Testis (tissue), 2 donors: ENCODE measurements at regions not wholly inside any gene's neighbourhood (a gene's known extent, or its start where the extent isn't known, plus 50 kb on each side); places are given as distances from the start of the nearest gene placed in this dataset.
"Not testable (repeated sequence)": the region's sequence is repeated elsewhere in the genome, so short reads cannot be mapped to it uniquely, and the experiment has no call there.

Experiments used
- POLR2A ChIP-seq: fragments of 450-650 bp; IDR thresholded peaks from one replicate; pipeline ENCODE4 v1.6.1; 2017; ENCODE audit warnings: antibody characterized with exemption, mild to moderate bottlenecking, moderate library complexity
- TF ChIP-seq, protein P1 (sequence below), 3 experiments: fragments of 450-650 bp in 2 of 3; fragments of 200-600 bp in 1 of 3; sonication (generic) in 1 of 3; IDR thresholded peaks; one replicate each; pipeline ENCODE4 v1.5.1; 2016 to 2019; ENCODE audit warnings: antibody characterized with exemption in 3 of 3, mild to moderate bottlenecking in 2 of 3, moderate library complexity in 1 of 3

DNA sequence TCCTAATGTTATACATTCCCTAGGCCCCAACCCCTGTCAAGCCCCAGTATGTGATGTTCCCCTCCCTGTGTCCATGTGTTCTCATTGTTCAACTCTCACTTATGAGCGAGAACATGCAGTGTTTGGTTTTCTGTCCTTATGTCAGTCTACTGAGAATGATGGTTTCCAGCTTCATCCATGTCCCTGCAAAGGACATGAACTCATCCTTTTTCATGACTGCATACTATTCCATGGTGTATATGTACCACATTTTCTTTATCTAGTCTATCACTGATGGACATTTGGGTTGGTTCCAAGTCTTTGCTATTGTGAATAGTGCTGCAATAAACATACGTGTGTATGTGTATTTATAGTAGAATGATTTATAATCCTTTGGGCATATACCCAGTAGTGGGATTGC lies 605.4 kb upstream of the BRINP3 start:
- TF ChIP-seq, protein P1, sequence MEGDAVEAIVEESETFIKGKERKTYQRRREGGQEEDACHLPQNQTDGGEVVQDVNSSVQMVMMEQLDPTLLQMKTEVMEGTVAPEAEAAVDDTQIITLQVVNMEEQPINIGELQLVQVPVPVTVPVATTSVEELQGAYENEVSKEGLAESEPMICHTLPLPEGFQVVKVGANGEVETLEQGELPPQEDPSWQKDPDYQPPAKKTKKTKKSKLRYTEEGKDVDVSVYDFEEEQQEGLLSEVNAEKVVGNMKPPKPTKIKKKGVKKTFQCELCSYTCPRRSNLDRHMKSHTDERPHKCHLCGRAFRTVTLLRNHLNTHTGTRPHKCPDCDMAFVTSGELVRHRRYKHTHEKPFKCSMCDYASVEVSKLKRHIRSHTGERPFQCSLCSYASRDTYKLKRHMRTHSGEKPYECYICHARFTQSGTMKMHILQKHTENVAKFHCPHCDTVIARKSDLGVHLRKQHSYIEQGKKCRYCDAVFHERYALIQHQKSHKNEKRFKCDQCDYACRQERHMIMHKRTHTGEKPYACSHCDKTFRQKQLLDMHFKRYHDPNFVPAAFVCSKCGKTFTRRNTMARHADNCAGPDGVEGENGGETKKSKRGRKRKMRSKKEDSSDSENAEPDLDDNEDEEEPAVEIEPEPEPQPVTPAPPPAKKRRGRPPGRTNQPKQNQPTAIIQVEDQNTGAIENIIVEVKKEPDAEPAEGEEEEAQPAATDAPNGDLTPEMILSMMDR (IDR thresholded peaks at IDR 0.05), result not testable (repeated sequence)
- not testable (repeated sequence) for TF ChIP-seq POLR2A
